Stimulated activated naive CD8-positive, alpha-beta T cell treated with anti-CD3 and anti-CD28 coated beads, Interleukin-15, Interleukin-2, amounts not matched to agents 100 U/mL and 50 U/mL, for 24 hours (primary cell): ENCODE measurements at regions not wholly inside any gene's neighbourhood (a gene's known extent, or its start where the extent isn't known, plus 50 kb on each side); places are given as distances from the start of the nearest gene placed in this dataset.

Source experiments
- ATAC-seq: fragments of 150-1000 bp; cut with Tn5 transposase; one replicate; pipeline ENCODE4 v1.10.0; 2021
- DNase-seq: peaks from one replicate; pipeline ENCODE4 v3.0.0; 2021

DNA sequence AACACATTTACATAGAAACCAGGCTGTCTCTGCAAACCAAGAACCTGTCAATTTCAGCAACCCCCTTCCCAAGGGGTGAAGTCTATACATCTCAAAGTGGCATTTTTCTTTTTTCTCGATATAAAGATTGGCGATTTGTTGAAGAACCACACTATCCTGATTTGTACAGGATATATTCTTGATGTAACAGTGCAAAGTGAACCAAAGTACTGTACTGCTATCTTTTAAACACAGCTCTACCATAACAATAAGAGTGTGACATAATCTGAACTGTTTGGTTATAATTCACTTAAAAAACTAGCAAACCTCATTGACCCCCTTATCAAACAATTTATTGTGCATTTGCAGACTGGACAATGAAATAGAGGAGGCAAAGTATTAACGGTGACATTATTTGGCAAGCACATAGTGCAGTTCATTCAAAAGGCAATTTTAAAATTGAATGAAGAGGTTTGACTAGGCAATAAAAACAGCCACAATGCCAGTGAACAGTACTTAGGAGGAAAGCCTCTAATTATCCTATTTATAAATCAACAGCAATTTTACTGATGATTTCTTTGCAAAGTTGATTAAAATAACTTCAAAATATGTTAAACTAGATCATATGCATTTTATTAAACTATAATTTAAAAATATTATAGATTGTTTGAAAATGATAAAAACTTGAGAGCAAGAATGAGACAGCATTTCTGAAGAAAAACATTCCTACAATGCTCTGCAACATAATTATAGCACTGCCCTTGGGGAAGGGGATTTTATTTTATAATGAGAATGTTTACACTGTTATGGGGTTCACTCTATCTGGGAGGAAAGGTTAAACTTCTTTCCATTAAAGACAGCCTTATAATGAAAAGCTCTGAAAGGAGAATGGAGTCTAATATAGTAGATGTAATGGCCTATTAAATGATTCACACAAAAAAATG, 440.9 kb downstream of the ZEB2 start:
- ATAC-seq: no peak
- DNase-seq: no peak

DNA sequence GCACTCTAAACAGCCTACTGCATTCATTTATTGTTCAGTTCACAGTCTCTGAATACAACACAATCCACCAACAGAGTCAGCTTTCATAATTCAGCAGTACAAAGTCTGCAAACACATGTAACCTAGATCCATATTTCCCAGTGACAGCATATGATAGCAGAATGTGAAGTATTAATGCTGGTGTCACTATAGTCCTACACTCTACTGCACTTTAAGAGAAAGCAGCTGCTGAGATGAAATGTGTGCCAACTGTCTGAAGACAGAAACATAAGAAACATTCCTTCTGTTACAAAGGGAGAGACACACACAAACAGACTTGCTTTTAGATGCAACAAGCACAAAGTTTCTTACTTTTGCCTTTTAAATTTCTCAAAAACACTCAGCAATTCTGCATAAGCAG, 441.8 kb downstream of the ZEB2 start:
- no peak for ATAC-seq
- DNase-seq: no peak

DNA sequence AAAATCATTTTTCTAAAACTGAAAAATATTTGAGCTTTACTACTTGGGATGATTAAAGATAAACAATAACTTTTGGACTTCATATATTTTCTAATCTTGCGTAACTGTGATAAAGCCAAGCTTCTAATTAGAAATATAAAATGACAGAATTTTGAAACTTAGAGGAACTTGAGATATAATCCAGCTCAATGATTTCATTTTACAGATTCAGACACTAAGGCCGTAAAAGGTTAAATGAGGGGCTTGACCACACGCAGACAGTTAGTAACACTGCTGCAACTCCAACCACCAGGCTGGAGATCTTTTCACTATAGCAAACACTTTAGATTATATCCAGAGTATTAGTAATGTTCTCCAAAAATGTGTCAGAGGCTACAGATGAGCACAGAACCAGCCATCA, 445.5 kb downstream of the ZEB2 start:
- ATAC-seq (no peak), DNase-seq (no peak)

DNA sequence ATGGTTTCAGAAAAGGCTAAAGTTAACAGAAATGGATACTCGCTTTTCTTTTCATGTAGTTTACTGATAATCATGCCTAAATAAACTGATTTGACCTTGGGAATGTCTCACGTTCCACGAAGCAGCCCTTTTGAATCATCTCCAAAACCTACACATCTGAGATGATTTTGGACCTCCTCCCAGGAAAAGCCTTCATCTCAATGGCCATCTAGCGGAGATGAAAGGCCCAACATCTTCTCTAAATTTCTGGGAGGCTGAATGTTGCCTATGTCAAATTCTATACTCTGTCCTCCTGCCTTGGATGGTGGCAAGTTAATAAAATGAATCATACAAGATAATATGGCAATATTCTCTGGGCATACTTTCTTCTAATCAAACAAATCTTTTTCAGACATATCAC, 448.5 kb downstream of the ZEB2 start:
- DNase-seq: no peak
- ATAC-seq: no peak

DNA sequence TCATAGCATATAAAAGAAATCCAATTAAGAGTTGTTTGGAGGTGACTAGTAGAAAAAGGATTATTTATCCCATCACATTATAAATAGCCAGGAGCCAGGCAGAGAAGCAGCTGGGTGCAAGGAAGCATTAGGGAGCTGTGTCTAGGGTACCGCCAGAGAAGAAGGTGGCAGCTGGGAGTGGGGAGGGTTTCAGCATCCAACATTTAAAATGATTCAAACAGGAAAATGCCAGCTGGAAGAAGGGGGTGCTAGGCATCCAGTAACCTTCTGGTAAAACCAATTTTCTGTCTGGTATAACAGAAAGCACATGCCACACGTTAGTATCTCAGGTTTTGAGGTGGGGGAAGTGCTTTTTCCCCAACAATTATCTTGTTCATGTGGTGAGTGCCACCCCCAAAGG, 452.4 kb downstream of the ZEB2 start:
- ATAC-seq (no peak), DNase-seq (no peak)

DNA sequence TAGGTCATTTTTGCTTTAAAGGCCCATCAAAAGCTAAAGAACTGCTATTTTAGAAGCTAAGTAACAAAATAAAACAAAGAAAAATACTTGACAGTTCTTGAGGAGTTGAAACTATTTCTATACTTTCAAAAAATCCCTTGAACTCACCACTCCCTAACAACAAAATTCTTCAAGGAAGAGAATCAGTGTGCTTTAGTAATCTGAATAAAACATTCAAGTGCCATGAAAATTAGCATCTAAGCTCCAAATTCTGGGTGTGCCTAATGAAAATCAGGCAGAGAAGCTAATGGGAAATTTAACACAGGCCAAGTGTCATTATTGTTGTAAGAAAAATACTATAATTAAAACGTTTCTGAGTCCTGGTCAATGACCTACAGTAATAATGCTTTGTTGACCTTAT, 456.3 kb downstream of the ZEB2 start:
- ATAC-seq (no peak), DNase-seq (no peak)

DNA sequence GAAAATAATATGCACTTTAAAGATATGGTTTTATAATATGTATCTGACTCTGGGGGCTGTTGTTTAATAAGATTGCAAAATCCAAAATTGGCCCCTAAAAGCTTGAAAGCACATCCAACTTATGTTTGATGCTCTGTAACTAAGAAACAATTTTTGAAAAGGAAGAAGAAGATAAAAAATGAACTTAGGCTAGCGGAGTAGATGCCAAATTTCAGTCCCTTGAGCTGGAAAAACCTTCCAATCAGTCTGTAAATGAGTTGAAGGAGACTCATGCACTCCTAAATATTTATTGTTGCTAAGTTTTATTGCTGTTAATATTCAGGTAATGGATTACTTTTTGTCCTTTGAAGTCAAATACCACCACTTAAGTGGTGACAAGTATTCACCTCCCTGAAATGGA, 465.0 kb downstream of the ZEB2 start:
- no peak for ATAC-seq

DNA sequence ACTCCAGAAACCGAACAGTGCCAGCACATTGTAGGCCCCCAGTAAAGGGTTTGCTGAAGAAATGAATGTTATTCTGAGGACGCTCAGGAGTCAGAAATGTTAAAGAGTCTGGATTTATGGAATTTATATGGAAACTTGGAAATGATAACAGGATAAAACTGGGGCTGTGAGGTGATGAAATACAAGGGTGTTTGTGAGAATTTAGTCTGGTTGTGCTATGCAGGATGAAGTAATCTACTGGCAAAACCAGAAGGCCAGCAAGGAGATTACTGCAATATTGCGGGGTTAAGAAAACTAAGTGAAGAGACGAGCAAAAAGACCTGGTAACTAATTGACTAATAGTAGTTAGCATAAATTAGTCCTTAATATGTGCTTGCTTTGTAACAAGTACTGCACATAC, 467.8 kb downstream of the ZEB2 start:
- no peak for ATAC-seq
- DNase-seq: no peak

More for the DNA sequence above, 465.0 kb downstream of the ZEB2 start:
- no peak for DNase-seq

DNA sequence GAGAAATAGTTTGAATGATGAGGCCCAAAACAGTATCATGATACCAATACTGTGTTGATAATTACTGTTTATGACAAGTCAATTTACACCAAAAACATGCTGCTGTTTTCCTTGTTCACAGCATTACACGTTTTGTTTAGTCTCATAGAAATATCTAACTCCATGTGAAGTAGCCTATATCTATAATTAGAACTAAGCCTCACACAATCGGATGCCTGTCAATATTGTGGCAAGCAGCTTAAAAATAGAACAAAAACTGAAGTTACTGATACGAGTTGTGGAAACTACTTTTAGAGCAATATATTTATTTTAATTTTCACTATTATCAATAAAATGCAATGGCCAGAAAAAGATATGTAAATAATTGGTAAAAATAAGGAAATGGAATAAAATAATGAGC, 470.8 kb downstream of the ZEB2 start:
- ATAC-seq (no peak), DNase-seq (no peak)

DNA sequence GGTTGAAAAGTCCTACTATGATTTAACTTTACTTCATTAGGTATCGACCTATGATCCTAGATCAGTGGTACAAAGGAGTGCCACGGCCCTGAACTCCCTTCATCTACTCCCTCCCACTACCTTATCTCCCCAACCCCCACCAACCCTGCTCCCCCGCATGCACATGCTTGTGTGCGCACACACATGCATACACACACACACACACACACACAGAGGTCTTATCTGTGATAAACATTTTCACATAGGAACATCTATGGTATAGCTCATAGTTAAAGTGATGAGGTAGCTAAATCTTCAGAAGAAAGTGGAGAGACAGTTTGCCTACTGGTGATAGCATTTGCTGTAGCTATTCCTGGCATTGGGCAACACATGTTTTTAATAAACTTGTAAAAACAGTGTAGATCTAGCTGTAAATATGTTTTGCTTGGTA, 471.3 kb downstream of the ZEB2 start:
- DNase-seq (no peak), ATAC-seq (no peak)

DNA sequence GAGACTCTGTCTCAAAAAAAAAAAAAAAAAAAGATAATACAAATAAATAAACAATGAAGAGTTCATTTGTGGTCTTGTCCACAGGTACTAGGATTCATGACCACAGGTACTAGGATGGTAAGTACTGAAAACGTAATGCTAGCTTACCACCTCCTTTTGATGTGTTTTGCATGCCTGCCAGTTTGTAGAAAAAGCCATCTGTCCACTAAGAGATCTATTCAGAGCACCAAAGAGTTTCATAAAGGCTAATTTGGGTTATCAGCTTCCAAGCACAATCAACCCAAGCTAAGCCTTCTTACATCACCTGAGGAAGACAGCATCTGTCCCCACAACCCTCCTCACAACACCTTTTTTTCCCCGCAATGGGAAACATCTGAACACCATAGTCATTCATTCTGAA, 477.2 kb downstream of the ZEB2 start:
- no peak for ATAC-seq

DNA sequence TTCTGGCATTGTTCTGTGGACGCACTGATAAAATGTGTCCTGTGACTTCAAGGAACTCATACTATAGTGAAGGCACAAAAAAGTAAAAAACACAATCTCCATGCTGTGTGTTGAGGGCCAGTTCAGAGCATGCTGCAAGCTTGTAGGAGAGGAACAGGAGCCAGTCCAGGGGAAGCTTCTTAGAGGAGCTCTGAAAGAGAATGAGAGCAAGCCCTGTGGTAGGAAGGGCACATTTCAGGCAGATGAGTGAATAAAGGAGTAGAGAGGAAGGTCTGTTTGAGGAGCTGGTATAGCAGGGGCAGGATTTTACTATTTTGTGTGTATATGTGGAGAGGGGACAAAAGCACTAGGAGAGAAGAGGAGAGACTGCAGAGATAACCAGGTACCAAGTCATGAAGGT, 478.3 kb downstream of the ZEB2 start:
- ATAC-seq (no peak), DNase-seq (no peak)

More for the DNA sequence above, 477.2 kb downstream of the ZEB2 start:
- no peak for DNase-seq

DNA sequence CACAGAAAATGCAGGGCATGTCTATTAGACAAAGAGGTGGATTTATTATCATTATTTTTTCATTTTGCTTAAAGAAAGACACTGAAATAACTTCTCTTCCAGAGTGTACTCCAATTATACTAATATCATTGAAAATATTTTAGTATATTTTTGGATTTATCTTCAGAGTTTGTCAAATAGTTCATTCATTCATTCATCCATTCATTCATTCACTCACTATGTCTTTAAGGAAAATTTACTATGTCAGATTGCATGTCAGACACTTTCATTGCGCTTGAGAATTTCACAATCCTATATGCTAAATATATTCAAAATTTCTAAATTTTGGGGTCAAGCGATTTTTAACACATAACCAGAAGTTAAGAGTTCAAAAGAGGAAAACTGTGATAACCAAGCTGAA, 479.1 kb downstream of the ZEB2 start:
- ATAC-seq (no peak), DNase-seq (no peak)

DNA sequence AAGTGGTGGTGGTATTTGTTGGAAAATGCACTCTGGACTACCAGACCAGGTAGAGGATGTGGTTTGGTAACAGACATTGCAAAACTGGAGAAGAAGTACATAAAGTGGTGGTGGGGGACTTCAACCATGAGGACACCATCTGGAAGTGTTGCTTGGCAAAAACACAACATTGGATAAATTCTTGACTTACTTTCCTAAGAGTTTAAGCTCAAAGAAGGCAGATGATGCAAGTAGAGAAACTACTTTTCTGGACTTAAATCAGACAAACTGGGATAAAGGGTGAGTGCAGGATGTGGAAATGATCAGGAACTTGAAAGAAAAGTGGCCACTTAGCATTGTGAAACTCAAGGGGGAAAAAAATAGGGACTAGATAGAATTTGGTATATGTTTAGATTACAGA, 487.4 kb downstream of the ZEB2 start:
- ATAC-seq: no peak
- DNase-seq: no peak

DNA sequence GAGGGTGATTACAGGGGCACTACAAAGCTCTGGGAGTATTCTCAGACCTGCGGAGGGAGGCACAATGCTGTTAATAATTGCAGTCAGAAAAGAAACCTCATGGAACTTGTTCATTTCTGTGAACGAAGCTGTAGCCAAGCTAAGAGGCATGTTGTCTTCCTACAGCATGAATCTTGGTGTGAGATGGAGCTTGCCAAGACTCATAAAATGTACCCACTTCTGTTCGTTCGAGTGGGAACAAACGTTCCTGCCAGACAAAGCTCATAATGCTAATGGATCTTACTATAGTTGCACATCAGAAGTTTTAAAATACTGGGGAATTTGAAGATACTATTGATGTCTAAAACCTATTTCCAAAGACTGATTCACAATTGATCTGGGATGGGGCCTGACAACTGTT, 489.1 kb downstream of the ZEB2 start:
- no peak for ATAC-seq
- DNase-seq: no peak

DNA sequence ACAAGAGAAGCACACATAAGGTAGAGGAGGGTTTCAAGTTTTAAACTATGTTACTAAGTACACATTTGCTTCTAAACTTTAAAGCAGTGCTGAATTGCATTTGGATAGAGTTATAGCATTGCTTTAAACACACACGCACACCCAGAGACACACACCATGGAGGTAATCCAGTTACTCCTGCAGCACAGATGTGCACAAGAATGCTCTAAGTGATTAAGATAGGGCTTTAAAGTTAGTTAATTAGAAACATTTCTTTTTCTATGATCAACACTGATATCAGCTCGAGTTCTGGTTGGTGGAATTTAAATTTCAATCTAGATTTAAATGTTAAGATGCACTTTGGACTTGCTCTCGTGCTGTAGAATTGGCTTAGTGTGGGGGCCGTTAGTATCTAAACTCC, 492.3 kb downstream of the ZEB2 start:
- ATAC-seq: no peak
- DNase-seq: no peak

DNA sequence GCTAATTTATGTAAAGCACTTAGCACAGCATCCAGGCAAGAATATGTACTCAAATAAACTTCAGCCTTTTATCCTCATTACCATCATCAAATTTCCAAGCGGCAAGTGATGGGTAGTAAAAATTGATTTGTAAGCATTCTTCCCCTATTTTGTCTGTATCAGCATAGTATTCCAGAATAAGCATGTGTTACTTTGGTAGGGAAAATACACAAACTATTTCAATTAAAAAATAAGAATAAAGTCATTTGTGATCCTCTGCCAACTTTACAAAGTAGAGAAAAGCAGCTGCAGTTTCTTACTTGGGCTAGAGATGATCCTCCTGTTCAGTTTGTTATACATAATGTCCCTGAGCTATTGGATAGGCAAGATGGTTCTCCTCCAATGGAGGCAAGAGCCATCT, 493.2 kb downstream of the ZEB2 start:
- DNase-seq (no peak), ATAC-seq (no peak)

DNA sequence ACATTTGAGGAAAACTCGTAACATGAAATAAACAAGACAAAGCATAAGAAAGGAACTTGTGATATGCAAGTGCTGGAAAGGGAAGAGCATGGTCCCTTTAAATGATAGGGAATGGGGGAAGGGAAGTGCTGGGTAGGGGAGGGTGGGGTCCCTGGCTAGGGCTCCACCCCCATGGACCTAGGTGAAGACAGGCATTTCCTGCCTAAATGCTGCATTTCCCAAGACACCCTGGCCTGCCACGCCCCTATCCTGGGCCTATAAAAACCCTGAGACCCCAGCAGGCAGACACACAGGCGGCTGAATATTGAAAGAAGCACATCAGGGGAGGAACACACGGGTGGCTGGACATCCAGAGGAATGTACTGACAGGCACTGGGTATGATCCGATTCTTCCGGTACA, 499.9 kb downstream of the ZEB2 start:
- ATAC-seq: no peak
- no peak for DNase-seq

DNA sequence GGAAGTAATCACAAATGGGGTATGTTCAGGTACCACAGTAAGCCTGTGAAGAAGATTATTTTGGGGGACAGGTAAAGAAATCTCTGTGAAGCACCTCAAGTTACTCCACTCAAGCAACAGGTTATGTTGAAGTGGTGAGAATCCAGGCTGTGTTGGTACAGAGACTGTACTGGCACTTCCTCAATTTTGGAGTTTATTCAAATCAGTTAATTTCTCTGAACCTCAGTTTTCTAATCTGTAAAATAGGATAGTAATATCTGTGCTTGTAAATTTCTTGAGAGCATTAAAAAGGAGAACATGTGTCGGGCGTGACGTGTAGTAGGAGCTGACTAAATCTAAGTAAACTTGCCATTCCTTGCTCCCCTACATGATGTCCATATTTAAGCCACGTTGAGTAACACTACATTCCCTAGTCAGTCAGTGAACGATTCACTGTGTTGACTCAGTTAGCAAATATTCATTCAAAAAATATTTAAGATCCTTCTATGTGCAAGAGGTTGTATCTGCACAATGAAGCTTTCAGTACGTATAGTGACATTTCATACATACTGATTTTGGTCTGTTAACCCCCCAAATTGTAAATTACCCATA, 504.2 kb downstream of the ZEB2 start:
- no peak for DNase-seq
- no peak for ATAC-seq

DNA sequence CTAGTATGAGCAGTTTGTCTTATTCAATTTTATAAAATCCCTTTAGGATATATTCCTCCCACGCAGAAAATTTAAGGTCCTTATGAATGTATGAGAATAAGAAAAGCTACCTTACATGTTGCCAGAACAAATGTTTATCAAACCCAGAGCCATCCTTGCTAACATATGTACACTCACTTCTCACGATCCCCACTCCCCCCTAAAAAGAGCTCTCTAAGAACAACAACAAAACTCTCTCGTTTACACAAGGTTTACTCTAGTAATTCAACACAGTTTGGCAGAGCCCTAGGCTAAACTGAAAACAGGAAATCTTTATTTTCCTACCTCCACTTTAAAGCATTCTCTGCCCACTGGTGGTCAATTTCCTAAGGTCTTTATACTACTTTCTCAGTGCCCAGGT, 504.9 kb downstream of the ZEB2 start:
- no peak for DNase-seq
- no peak for ATAC-seq

DNA sequence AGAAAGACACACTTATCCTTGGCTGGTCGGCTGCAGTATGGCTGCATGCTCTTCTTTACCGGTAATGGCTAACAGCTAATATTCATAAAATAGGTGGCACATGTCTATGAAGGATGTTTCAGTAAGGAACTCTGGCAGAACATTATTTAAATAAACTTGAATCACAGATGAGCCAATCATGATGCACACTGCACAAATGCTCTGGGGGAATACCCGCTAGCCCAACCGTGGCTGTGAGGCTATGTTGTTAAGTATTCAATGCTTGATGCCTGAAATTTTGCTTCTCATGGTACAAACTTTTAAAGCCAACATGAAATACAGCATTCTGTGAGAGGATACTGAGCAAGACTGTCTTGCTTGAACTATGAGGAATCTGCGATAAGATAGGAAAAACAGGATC, 505.8 kb downstream of the ZEB2 start:
- peak; percentile 8 for DNase-seq
- ATAC-seq: no peak

DNA sequence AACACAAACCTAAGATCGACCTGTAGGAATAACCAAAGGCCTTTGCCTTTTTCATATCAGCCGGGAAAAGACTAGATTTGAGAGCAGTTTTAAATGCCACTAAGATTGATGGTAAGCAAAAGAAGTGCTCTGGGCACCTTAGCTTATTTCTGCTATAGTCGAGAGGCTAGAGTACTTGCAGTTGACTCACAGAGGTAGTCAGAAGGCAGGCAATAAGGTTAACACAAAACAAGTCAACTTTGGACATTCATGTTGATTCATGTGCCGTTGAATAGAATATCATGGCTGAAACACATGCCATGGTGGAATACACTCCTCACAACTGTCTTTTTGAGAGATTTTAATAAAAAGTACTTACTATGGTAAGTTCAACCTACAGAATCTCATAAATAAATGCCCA, 507.6 kb downstream of the ZEB2 start:
- DNase-seq (no peak), ATAC-seq (no peak)

DNA sequence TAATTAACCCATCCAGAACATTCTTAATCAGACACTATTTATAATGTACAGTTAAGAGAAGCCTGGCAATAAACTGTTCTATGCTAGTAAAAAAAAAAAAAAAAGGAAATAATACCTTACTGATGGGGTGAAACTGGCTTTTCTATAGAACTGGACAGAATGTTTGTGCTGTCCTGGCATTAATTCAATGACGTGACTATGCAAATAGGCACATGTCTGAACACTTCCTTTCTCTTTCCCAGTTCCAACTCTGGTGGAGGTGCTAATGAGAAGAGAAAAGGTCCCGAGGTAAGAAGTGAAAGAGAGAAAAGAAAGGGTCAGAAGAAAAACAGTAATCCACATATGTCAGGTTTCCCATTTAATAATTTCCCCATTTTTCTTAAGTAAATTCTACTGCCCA, 508.4 kb downstream of the ZEB2 start:
- DNase-seq: no peak
- no peak for ATAC-seq

DNA sequence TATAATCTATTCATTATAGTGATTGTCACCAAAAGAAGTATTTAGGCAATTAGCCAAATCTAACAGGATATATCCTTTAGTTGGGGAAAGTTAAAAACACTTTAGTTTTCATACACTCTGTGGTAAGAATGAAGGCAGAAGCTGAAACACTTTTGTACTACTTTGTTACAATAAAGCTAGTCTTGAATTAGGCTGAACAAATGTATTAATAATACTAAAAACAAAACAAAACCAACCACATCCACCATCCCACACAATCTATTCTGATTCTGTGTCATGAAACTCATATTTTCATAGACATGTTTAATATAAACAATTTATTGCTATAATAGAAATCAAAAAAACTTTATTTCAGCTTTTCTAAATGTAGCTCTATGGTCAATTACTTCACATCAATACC, 508.8 kb downstream of the ZEB2 start:
- DNase-seq (no peak), ATAC-seq (no peak)
